NCI-H2081 treated with DMSO at 0.1 percent for 48 hours (cell line): ENCODE measurements at regions not wholly inside any gene's neighbourhood (a gene's known extent, or its start where the extent isn't known, plus 50 kb on each side); places are given as distances from the start of the nearest gene placed in this dataset.

Source experiments
- DNase-seq: peaks from one replicate; lab custom pipeline; 2025; lab: John Stamatoyannopoulos, UW

DNA sequence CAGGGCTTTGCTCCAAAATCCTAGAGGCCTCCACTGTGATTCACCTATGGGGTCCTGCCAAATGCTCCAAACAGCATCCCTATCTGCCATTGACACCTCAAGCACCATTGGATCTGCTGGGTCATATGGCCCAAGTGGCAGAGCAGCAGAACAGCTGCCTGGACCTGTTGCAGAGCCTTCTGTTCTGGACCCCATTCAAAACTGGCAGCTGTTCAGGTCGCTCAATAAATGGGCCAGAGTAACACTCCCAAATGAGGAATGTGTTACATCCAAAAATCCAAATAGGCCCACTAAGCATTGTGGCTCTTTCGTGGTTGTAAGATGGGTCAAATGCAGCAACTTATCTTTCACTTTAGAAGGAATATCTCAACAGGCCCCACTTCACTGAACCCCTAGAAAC lies 783.6 kb downstream of the DCDC2C start:
- DNase-seq, result no peak

GRCh38 chr2:4499316-4500030 lies 796.1 kb downstream of the DCDC2C start:
- DNase-seq, result no peak

GRCh38 chr2:4501525-4501924 lies 798.1 kb downstream of the DCDC2C start:
- DNase-seq, result no peak

- no peak for DNase-seq
Measured at GRCh38 chr2:4502230-4502843, 799.0 kb downstream of the DCDC2C start.

DNA sequence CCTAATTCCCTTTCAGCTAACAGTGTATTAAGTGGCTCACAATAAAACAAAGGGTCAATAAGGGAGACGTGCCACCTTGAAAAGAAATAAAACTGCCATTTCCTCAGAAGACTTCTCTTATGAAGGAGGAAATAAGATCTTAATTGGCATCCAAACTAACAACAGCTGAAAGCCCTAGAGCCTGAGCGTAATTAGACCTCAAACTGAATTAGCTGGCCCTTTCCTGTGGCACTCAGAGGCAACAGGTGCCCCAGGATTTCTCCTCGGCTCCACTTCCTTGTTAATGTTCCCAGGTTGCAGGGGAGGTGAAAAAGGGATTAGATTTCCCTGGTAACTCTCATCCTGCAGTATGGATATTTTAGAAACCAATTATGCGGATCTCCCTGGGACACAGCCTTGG lies 804.3 kb downstream of the DCDC2C start:
- no peak for DNase-seq

- DNase-seq, result no peak
Measured at GRCh38 chr2:4515871-4516761, 812.7 kb downstream of the DCDC2C start.

DNA sequence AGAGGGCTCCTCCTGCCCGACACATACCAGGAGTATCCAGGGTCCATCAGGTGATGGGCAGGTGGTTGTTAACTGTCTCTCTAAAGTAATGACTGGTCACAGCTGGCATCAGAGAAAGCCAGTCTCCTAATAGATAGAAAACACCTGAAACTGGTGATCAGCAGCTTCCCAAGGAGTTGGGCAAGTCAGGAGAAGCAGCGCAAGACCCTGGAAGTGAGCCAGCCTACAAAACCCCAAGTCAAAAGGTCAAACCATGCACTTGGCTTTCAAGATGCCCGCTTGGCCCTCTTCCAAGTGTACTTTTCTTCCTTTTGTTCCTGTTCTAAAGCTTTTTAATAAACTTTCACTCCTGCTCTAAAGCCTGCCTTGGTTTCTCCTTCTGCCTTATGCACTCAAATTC lies 815.2 kb downstream of the DCDC2C start:
- DNase-seq, result no peak

GRCh38 chr2:4522498-4523421 lies 819.4 kb downstream of the DCDC2C start:
- no peak for DNase-seq

DNA sequence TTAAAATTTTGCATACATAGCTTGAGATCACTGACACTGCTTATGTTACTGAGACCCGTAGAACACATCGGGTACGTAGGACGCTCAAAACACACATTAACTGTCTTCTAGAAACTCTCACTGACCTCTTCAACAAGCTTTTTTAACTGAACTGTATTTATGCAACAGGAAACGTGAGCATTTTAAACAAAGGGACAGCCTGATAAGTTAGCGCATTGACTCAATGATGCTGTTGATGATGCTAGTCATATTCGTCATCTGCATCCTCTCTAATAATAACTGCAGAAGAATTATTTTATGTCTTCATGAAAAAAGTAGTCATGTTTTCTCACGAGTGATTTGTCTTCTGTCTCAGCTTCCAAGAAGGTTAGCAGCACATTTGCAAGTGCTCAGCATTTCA lies 824.0 kb downstream of the DCDC2C start:
- no peak for DNase-seq

DNA sequence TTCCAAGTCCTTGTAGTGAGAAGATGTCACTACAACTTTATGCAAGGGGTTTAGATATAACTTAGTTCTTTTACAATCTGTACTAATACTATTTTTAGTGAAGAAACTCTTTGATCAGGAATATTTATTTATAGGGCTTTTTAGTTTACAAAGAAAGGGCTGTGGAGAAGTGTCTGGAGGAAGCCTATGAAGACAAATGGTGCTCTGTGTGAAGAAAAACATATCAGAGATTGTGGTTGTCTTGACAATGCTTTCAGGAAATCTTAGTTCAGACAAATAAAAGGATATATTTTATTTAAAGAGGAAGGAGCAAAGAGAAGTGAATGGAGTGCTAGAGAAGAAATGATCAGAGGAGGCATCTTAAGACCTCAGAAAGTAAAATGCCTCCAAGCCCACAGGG lies 824.9 kb downstream of the DCDC2C start:
- DNase-seq, result no peak

DNA sequence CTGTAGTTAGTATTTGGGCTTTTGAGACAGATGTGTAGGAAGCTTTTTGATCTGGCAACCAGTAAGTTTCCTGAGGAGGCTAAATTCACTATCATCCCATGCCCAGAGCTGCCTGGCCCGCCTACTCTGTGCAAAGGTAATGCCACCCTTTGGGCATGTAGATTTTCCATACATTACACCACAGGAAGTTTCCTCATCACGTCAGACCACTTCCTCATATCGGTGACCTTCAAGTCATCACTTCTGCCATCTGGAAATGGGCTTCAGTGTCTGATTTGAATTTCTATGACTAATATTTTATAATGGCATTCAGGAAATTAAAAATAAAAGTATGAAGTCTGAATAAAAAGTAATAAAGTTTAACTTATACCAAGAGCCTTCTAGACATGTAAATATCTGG lies 825.4 kb downstream of the DCDC2C start:
- DNase-seq, result no peak

DNA sequence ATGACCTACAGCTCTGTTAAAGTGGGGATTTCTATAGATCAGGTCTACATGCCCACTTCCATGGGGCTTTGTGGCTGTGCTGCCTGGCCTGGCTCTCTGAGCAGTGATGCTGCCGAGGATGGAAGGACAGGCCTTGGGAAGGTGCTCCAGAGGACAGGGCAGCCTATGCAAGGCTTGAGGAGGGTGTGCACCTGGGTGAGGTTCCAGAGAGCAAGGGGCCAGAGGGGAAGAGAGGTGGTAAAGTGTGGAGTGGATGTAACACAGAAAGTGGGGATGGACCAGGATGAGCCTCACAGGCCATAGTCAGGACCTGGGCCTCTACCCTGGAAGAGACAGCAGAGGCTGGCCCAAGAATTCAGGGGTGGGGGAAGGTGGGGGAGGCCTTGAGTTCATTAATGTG lies 826.4 kb downstream of the DCDC2C start:
- DNase-seq, result no peak

- DNase-seq, result no peak
Measured at GRCh38 chr2:4530231-4530630, 826.9 kb downstream of the DCDC2C start.

DNA sequence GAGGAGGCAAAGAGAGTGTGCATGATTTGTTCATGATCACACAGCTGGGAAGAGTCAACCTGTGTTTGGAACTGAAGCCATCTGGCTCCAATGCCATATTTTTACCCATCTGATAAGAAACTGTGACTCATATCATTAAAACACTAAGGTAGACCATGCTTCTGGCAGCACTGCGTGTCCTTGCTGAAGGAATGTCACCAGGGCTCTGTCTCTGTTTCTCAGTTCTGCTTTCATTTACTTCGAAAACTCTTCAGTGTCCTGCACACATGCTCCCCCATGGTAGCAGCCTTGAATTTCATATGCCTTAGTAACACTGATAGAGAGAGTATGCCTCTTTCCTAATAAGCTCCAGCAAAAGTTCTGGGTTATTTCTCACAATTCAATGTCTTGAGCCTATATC lies 830.4 kb downstream of the DCDC2C start:
- no peak for DNase-seq

- DNase-seq, result no peak
Measured at GRCh38 chr2:4539121-4539520, 835.7 kb downstream of the DCDC2C start.

DNA sequence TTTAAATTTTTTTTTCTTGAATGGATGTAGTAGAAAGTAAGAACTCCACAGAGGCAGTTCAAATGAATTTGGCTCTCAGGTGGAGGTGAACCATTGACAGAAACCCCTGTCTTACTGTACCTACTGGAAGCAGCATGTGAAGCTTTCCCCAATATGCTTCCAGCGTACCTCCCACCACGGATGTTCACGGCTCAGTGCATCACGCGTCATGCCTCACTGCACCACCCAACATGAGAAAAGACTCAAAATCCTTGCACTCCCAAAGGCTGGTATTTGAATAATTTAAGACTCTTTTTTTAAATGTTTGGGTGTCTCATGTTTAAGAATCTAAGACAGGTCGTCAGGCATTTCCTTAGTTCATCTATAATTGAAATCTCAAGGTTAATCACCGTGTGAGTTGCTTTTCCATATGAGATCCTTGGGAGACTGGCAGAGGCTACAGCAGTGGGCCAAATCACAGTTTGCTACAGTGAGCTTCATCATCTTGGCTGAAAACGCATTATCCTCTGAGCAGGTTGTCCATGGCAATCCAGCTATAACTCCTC lies 846.4 kb downstream of the DCDC2C start:
- no peak for DNase-seq

DNA sequence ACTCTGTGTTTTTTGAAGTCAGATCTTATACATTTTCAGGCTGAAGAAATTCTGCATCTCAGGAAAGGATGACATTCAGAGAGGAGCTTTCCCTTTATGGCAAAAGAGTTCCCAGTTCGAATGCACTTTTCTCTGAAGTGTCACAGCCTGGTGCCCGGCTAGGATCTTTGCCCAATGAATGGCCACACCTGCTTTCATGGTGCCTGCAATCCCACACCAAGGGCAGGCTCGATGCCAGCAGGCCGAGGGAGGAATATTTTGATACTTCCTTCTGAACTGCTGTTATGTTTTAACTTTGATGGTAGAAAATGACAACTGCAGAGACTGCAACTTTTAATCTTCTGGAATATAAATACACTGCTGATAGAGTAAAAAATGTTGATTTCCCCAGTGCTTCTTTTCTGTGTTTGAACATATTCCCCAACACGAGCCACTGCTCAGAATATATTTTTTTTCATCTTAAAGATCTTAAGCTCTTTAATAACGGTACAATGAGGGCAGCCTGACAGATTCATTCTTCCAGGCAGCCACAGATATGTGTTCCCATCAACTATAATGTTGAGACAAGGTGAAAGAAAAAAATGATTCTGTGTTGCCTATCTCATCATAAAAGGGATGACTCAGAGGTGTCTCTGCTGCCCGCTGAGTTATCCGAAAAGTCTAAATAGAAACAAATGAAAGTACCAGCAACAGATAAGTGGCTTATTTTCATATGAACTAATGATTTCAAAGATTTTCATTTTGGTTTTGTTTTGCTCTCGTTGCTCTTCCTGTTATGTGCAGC lies 848.5 kb downstream of the DCDC2C start:
- DNase-seq, result no peak

- DNase-seq, result no peak
Measured at GRCh38 chr2:4553241-4553640, 849.9 kb downstream of the DCDC2C start.

DNA sequence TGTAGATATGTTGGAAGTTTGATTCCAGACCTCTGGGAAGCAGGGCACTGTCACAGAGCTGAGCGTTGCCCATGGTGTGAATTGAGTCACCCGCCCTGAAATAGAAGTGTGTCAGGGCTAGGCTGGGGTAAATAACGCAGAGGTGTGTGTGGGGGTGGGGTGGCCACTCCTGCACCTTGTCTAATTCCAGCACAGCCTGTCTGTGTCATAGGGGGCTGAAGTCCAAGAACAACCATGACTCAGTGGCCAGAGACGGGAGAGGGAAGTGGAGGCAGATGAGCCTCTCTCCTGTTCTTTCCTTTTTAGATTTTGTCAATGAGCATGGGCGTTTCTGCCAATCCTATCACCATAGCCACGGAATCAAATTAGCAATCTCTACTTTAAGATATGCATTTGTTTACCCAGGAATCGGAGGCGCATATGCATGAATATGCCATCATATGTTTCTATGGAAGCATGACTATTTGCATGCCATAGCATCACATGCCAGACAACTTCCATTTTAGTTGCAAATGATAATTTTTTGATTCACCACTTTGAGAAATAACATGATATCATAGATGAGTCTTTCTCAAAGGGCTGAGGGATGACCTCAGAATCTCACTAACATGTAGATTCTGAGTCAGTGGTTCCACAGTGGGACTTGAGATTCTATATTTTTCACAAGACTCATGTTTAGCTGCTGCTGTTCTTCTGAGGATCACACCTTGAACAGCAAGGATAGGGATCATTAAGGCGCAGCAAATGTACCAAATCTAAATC lies 852.9 kb downstream of the DCDC2C start:
- DNase-seq, result no peak

- DNase-seq, result no peak
Measured at GRCh38 chr2:4561196-4561595, 857.8 kb downstream of the DCDC2C start.
